Duodenal mucosa (tissue), 2 donors: ENCODE measurements at regions not wholly inside any gene's neighbourhood (a gene's known extent, or its start where the extent isn't known, plus 50 kb on each side); places are given as distances from the start of the nearest gene placed in this dataset.

Experiments
- H3K27ac ChIP-seq: one replicate; pipeline ENCODE4 v1.7.0; 2013; ENCODE audit warnings: low read depth, low read length
- H3K27me3 ChIP-seq, 2 donors: one replicate each; pipeline ENCODE4 v1.7.0; 2013; ENCODE audit warnings: low read length in 2 of 2, control low read depth in 1 of 2; ENCODE audit not compliant: insufficient read depth in 2 of 2, control insufficient read depth in 1 of 2
- H3K36me3 ChIP-seq, 2 donors: one replicate each; pipeline ENCODE4 v1.7.0; 2013; ENCODE audit warnings: low read length in 2 of 2, control low read depth in 1 of 2; ENCODE audit not compliant: insufficient read depth in 2 of 2, control insufficient read depth in 1 of 2
- H3K4me1 ChIP-seq, 2 donors: one replicate each; pipeline ENCODE4 v1.7.0; 2013; ENCODE audit warnings: low read length in 2 of 2, control low read depth in 1 of 2; ENCODE audit not compliant: insufficient read depth in 2 of 2, control insufficient read depth in 1 of 2
- H3K4me3 ChIP-seq, 2 donors: one replicate each; pipeline ENCODE4 v1.7.0; 2013; ENCODE audit warnings: low read length in 2 of 2, low read depth in 1 of 2
- H3K9ac ChIP-seq, 2 donors: one replicate each; pipeline ENCODE4 v1.7.0; 2013; ENCODE audit warnings: low read length in 2 of 2, low read depth in 1 of 2
- H3K9me3 ChIP-seq, 2 donors: one replicate each; pipeline ENCODE4 v1.7.0; 2013; ENCODE audit warnings: low read length in 2 of 2, control low read depth in 1 of 2; ENCODE audit not compliant: control insufficient read depth in 1 of 2

- H3K27ac ChIP-seq = no peak overlapping the region
- H3K4me3 ChIP-seq = no peak overlapping the region
- H3K27me3 ChIP-seq = no peaks in the 10 kb centered on the region
- no peaks in the 10 kb centered on the region for H3K4me1 ChIP-seq
- no peaks in the 10 kb centered on the region for H3K9me3 ChIP-seq
- H3K9ac ChIP-seq = no peak overlapping the region
- H3K36me3 ChIP-seq = no peaks in the 10 kb centered on the region
Measured at GRCh38 chr13:30017880-30018279, 167.5 kb upstream of the UBL3 start.

- Histone ChIP-seq H3K27ac (no peak overlapping the region), H3K4me1 (no peaks in the 10 kb centered on the region), H3K9ac (no peak overlapping the region), H3K36me3 (no peaks in the 10 kb centered on the region), H3K27me3 (no peaks in the 10 kb centered on the region), H3K4me3 (no peak overlapping the region), H3K9me3 (no peaks in the 10 kb centered on the region)
Measured at GRCh38 chr13:30016398-30016797, 166.0 kb upstream of the UBL3 start.

GRCh38 chr13:30009411-30009810, 159.0 kb upstream of the UBL3 start:
- H3K36me3 ChIP-seq = no peaks in the 10 kb centered on the region
- H3K9me3 ChIP-seq = no peaks in the 10 kb centered on the region
- H3K4me3 ChIP-seq = no peak overlapping the region
- no peak overlapping the region for H3K9ac ChIP-seq
- peaks cover 0 to 9% of the 10 kb centered on the region in 2 donors for H3K27me3 ChIP-seq
- H3K27ac ChIP-seq = no peak overlapping the region
- H3K4me1 ChIP-seq = no peaks in the 10 kb centered on the region

GRCh38 chr13:30006246-30006645, 155.8 kb upstream of the UBL3 start:
- no peaks in the 10 kb centered on the region for H3K4me1 ChIP-seq
- no peak overlapping the region for H3K27ac ChIP-seq
- H3K9ac ChIP-seq = no peak overlapping the region
- peaks cover 0 to 9% of the 10 kb centered on the region in 2 donors for H3K27me3 ChIP-seq
- H3K9me3 ChIP-seq = no peaks in the 10 kb centered on the region
- no peak overlapping the region for H3K4me3 ChIP-seq
- H3K36me3 ChIP-seq = no peaks in the 10 kb centered on the region

DNA sequence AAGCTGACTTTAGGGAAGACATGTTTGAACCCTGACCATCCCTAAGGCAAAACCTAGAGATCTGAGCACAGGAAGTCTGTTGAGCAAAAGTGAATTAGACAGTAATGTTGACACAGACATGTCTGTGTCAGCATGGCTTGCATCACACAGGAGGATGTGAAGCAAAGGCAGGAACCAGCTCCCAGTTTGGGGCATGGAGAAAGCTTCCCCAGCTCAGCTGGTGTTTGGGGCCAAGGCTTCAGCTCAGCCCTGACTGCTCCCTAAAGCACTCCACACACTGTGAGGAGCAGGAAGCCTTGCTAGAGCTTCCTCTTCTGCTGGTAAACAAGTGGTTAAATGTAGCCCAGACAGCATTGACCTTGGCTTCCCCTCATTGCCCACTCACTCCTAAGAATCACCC, 153.8 kb upstream of the UBL3 start:
- Histone ChIP-seq H3K9ac (no peak overlapping the region), H3K27me3 (peaks cover 0 to 2% of the 10 kb centered on the region in 2 donors), H3K27ac (no peak overlapping the region), H3K4me3 (no peak overlapping the region), H3K36me3 (no peaks in the 10 kb centered on the region), H3K4me1 (peaks cover 0 to 5% of the 10 kb centered on the region in 2 donors), H3K9me3 (no peaks in the 10 kb centered on the region)

DNA sequence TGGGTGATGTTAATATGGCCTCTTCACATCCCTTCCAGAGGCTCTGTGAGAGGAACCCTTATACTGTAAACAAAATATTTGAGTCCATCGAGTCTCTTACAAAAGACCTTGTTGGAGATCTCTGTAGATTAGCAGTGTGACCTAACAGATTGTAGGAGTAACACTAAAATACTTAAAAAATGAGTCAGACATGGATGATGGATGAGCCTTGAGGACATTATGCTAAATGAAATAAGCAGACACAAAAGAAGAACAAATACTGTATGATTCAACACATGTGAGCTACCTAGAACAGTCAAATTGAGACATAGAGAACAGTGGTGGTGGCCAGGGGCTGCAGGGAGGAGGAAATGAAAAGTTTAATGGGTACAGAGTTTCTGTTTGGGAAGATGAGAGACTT, 152.2 kb upstream of the UBL3 start:
- no peak overlapping the region for H3K9ac ChIP-seq
- no peak overlapping the region for H3K27ac ChIP-seq
- no peaks in the 10 kb centered on the region for H3K36me3 ChIP-seq
- H3K27me3 ChIP-seq = no peaks in the 10 kb centered on the region
- no peaks in the 10 kb centered on the region for H3K9me3 ChIP-seq
- peaks cover 0 to 6% of the 10 kb centered on the region in 2 donors for H3K4me1 ChIP-seq
- H3K4me3 ChIP-seq = no peak overlapping the region

- H3K27ac ChIP-seq = no peak overlapping the region
- peaks cover 0 to 6% of the 10 kb centered on the region in 2 donors for H3K4me1 ChIP-seq
- no peak overlapping the region for H3K4me3 ChIP-seq
- H3K27me3 ChIP-seq = no peaks in the 10 kb centered on the region
- no peak overlapping the region for H3K9ac ChIP-seq
- H3K9me3 ChIP-seq = no peaks in the 10 kb centered on the region
- no peaks in the 10 kb centered on the region for H3K36me3 ChIP-seq
Measured at GRCh38 chr13:30000370-30000765, 150.0 kb upstream of the UBL3 start.

DNA sequence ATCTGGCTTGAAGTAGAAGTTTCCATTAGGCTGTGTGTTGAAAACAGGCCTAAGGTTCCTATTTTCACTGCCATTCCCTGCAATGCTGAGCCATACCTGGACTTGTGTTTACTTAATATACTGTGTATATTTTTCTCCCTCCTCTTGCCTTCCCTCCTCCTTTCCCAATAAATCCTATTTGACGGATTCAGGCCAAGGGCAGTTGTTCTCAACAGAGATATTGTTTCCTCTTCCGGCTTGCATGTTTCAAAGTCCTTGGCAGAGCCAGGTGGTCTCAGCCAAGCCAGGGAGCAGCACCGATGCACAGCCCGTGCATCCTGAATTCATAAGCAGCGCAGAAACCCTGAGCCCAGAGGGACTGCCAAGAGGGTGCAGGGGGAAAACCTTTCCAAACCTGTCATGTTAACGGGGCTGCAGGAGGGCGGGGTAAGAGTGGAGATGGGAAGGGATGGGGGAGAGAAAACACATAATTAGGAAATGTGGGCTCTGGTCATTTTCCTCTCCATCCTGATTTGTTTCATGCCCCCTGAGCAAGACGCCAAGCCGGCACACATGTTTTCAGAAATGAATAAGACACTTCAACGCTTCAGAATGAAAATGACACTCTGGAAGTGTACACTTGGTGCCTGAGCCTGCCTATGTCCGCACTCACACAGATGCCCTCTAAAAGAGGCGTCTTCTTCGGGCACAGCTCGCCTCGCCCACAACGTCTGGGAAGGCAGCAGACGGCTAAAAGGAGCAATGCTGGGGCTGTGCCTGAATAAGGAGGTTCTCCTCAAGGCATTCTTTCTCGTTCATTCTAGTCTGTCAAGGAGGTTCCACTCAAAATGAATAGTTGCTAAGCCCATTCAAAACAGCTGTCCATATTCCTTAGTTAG, 149.3 kb upstream of the UBL3 start:
- H3K4me3 ChIP-seq = no peak overlapping the region
- H3K9ac ChIP-seq = no peak overlapping the region

DNA sequence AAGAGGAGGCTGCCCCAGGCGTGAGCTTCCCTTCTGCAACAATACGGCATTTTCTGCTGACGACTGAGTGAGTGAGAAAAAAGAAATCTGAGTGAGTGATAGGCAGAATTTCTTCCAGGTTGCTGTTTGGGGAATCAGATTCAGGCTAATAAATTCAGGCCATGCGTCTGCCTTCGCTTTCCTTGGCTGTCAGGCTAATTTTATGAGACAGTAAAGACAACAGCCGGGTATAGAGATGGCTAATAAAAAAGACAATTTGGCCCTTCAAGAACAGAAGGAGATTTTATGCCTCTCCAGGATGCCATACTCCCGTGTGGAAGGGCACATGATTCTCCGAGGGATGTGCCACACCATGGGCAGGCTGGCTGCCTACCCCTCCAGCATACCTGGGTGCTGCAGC, 145.9 kb upstream of the UBL3 start:
- Histone ChIP-seq H3K27me3 (no peaks in the 10 kb centered on the region), H3K4me1 (peaks cover 0 to 6% of the 10 kb centered on the region in 2 donors), H3K27ac (no peak overlapping the region), H3K4me3 (no peak overlapping the region), H3K36me3 (no peaks in the 10 kb centered on the region), H3K9ac (no peak overlapping the region), H3K9me3 (no peaks in the 10 kb centered on the region)

More for the DNA sequence above, 149.3 kb upstream of the UBL3 start:
- Histone ChIP-seq H3K4me1 (peaks cover 0 to 6% of the 10 kb centered on the region in 2 donors), H3K27ac (no peak overlapping the region), H3K36me3 (no peaks in the 10 kb centered on the region), H3K27me3 (no peaks in the 10 kb centered on the region), H3K9me3 (no peaks in the 10 kb centered on the region)

GRCh38 chr13:29994911-29995595, 144.6 kb upstream of the UBL3 start:
- H3K9ac ChIP-seq = no peak overlapping the region
- H3K36me3 ChIP-seq = no peaks in the 10 kb centered on the region
- H3K9me3 ChIP-seq = no peaks in the 10 kb centered on the region
- H3K27ac ChIP-seq = no peak overlapping the region
- H3K4me3 ChIP-seq = no peak overlapping the region
- H3K4me1 ChIP-seq = peaks cover 0 to 6% of the 10 kb centered on the region in 2 donors
- H3K27me3 ChIP-seq = no peaks in the 10 kb centered on the region
